ENCODE measurements at regions not wholly inside any gene's neighbourhood (a gene's known extent, or its start where the extent isn't known, plus 50 kb on each side); places are given as distances from the start of the nearest gene placed in this dataset.

DNA sequence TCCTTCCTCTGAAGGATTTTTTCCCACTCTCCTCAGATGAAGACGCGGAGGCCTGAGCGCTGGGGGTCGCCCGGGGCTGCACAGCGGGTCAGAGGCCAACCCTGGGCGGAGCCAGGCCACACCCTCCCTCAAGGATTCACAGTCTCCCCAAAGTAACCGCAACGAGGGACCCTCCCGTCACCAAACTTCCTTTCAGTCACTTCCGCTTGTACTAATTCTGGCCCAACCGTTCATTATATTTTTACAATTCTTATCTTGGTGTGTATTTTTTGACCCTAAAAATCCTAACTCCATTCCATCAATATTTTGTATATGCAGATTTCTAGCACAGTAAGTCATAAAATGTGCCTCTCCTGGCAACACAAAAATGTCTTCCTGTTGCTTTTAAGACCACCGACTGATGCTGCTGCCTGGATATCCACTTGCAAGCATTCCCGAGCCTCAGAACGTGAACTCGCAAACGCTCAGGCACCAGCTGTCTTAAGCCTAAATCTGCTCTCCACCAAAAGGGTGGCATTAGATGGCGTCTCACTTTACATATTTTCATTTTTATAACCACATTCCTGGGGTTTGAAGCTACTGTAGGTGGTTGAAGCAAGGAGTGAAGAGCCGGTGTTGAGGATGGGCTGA lies 128.0 kb downstream of the DLL1 start:
- no peak for DNase-seq
- 86 to 92% (median 91%) methylated on average over 19 of the region's 19 CpGs for WGBS, 4 donors
- no peaks in the 10 kb centered on the region for H3K9me3 ChIP-seq
- no peak overlapping the region for H3K27ac ChIP-seq
- H3K4me1 ChIP-seq, result peaks cover 0 to 34% (median 23%) of the 10 kb centered on the region in 12 donors
- intact Hi-C loops (cut with DNase I), result loop anchor here in 2 of 10 donors (10.0 kb wide), 2 partner anchors 112 to 328 kb away; no protein-coding TSS in a partner anchor
- H3K4me3 ChIP-seq, result no peak overlapping the region
- TF ChIP-seq, protein P1, sequence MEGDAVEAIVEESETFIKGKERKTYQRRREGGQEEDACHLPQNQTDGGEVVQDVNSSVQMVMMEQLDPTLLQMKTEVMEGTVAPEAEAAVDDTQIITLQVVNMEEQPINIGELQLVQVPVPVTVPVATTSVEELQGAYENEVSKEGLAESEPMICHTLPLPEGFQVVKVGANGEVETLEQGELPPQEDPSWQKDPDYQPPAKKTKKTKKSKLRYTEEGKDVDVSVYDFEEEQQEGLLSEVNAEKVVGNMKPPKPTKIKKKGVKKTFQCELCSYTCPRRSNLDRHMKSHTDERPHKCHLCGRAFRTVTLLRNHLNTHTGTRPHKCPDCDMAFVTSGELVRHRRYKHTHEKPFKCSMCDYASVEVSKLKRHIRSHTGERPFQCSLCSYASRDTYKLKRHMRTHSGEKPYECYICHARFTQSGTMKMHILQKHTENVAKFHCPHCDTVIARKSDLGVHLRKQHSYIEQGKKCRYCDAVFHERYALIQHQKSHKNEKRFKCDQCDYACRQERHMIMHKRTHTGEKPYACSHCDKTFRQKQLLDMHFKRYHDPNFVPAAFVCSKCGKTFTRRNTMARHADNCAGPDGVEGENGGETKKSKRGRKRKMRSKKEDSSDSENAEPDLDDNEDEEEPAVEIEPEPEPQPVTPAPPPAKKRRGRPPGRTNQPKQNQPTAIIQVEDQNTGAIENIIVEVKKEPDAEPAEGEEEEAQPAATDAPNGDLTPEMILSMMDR (IDR thresholded peaks at IDR 0.05), result no peak
- no peak for TF ChIP-seq POLR2A (IDR thresholded peaks at IDR 0.05)
- H3K27me3 ChIP-seq, result no peaks in the 10 kb centered on the region
- no peaks in the 10 kb centered on the region for H3K36me3 ChIP-seq
- ATAC-seq, result no peak

DNA sequence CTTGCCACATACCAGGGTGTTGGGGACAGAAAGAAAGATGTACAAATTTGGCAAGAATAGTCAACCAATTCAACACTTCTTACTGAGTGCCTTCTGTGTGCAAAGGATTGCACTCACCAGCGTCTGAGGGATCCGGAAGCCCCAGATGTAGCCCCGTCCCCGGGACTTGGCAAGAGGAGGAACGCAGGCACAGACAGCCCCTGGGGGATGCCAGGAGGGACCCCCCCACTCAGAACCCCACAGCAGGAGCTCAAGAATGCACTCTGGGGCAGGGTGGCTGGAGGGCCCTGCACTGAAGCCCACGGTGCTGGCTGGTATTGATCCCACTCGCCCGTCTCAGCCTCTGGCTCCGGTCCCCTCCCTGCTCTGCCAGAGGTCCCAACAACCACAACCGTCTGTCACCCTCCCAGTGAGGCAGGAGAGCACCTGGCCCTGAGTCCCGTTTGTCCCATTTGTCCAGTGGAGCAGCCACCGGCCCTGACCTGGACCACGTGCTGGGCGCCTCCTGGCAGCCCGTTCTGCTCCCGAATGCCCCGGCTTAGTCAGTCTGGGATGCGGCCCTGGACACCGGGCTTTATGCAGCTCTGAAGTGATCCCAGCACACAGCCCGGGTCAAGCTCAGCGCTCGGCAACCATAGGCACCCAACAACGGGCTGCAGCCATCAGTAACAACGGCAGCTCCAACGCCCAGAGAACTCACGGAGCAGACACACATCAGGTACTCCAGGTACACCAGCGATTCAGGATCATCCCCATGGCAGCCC lies 128.7 kb downstream of the DLL1 start:
- Histone ChIP-seq H3K4me1 (peaks cover 0 to 30% (median 23%) of the 10 kb centered on the region in 12 donors), H3K9me3 (no peaks in the 10 kb centered on the region), H3K27ac (no peak overlapping the region), H3K27me3 (no peaks in the 10 kb centered on the region), H3K4me3 (no peak overlapping the region), H3K36me3 (no peaks in the 10 kb centered on the region)
- intact Hi-C loops (cut with DNase I), result loop anchor here in 2 of 10 donors (10.0 kb wide), 2 partner anchors 113 to 327 kb away; no protein-coding TSS in a partner anchor
- 93 to 95% (median 94%) methylated on average over 22 to 27 of the region's 27 CpGs for WGBS, 4 donors
- ATAC-seq (no peak), DNase-seq (no peak)
- TF ChIP-seq POLR2A (IDR thresholded peaks at IDR 0.05), result no peak
- TF ChIP-seq, protein P1 (IDR thresholded peaks at IDR 0.05), result no peak

DNA sequence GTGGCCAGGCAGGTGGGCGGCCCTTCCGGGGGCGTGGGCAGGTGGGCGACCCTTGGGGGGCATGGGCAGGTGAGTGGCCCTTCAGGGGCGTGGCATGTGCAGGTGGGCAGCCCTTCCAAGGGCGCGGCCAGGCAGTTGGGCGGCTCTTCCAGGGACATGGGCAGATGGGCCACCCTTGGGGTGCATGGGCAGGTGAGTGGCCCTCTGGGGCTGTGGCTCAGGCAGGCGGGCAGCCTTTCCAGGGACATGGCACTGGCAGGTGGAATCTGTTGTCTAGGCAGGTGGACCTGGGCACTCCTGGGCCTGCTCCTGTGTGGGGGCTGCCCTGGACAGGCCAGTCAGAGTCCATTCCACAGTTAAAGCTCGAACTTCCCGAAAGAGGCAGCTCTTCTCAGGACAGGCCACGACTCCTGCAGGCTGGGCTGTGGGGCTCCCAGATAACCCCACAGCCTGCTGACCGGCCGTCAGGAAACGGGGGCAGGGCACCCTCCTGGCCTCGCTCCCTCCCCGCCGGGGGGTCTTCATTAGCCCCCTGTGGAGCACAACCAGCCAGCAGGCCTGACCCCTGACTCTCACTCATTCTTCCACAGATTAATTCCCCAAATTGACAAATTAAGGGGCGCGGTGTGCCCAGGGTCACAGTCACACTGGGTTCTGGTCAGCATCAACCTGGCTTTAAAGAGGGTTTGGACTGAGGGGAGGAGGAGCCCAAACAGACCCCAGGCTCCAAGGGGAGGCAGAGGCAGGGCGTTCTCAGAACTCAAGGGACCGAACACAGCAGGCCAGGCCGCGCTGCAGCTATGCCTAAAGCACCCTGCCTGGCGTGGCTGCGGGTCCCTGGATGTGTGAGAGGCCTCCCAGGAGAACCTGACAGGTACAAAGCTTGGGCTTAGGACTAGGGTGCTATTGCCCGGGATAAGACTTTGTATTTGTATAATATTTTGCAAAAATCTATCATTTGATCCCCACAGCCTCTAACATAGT lies 130.0 kb downstream of the DLL1 start:
- 79 to 95% (median 90%) methylated on average over 17 to 27 of the region's 27 CpGs for WGBS, 4 donors
- intact Hi-C loops (cut with DNase I), result loop anchor here in 2 of 10 donors (10.0 kb wide), 2 partner anchors 114 to 326 kb away; no protein-coding TSS in a partner anchor
- ATAC-seq (no peak), DNase-seq (no peak)
- Histone ChIP-seq H3K4me3 (no peak overlapping the region), H3K27me3 (no peaks in the 10 kb centered on the region), H3K36me3 (no peaks in the 10 kb centered on the region), H3K27ac (no peak overlapping the region), H3K4me1 (peaks cover 0 to 20% (median 16%) of the 10 kb centered on the region in 12 donors), H3K9me3 (no peaks in the 10 kb centered on the region)
- TF ChIP-seq, protein P1 (IDR thresholded peaks at IDR 0.05), result no peak
- TF ChIP-seq POLR2A (IDR thresholded peaks at IDR 0.05), result no peak
